Testis (tissue), 2 donors: ENCODE measurements at regions not wholly inside any gene's neighbourhood (a gene's known extent, or its start where the extent isn't known, plus 50 kb on each side); places are given as distances from the start of the nearest gene placed in this dataset.

Source experiments
- DNase-seq: peaks from one replicate; pipeline ENCODE4 v3.0.0-alpha.2; 2019
- H3K27ac ChIP-seq, 2 donors: fragments of 200-600 bp; sonication (generic); one replicate each; pipeline ENCODE4 v1.5.1; 2019
- H3K27me3 ChIP-seq: fragments of 200-600 bp; sonication (generic); one replicate; pipeline ENCODE4 v1.5.1; 2019
- H3K36me3 ChIP-seq: fragments of 200-600 bp; sonication (generic); one replicate; pipeline ENCODE4 v1.5.1; 2017; ENCODE audit warnings: low read depth; ENCODE audit errors: missing control alignments
- H3K4me1 ChIP-seq: fragments of 200-600 bp; sonication (generic); one replicate; pipeline ENCODE4 v1.5.1; 2019
- H3K4me3 ChIP-seq, 2 donors: fragments of 200-600 bp; sonication (generic); one replicate each; pipeline ENCODE4 v1.5.1; 2017 to 2019
- H3K9me3 ChIP-seq: fragments of 200-600 bp; sonication (generic); one replicate; pipeline ENCODE4 v1.5.1; 2017
- CTCF ChIP-seq, 3 experiments: fragments of 450-650 bp in 2 of 3; fragments of 200-600 bp in 1 of 3; sonication (generic) in 1 of 3; IDR thresholded peaks; one replicate each; pipeline ENCODE4 v1.5.1; 2016 to 2019; ENCODE audit warnings: antibody characterized with exemption in 3 of 3, mild to moderate bottlenecking in 2 of 3, moderate library complexity in 1 of 3
- POLR2A ChIP-seq: fragments of 450-650 bp; IDR thresholded peaks from one replicate; pipeline ENCODE4 v1.6.1; 2017; ENCODE audit warnings: antibody characterized with exemption, mild to moderate bottlenecking, moderate library complexity
- WGBS, 2 donors: methylation state at CpG; one replicate each; pipeline ENCODE4 v1.1.5; 2018; 5-methylcytosine and 5-hydroxymethylcytosine counted together
- intact Hi-C: fragments of 100-400 bp; cut with DNase I; formaldehyde crosslinking; loops from one replicate; pipeline ENCODE4 v1.15.1; 2023; ENCODE audit warnings: low total_unique reads

- H3K4me1 ChIP-seq = no peaks in the 10 kb centered on the region
- WGBS, 2 donors = 78 to 87% methylated on average over 2 of the region's 2 CpGs
Measured at GRCh38 chr2:166560022-166560421, 66.0 kb upstream of the SCN7A start.

GRCh38 chr2:166550923-166551322 is 56.9 kb upstream of the SCN7A start:
- Histone ChIP-seq H3K4me3 (no peak overlapping the region), H3K27me3 (no peaks in the 10 kb centered on the region), H3K4me1 (no peaks in the 10 kb centered on the region), H3K27ac (no peak overlapping the region), H3K9me3 (no peaks in the 10 kb centered on the region), H3K36me3 (no peaks in the 10 kb centered on the region)
- no peak for DNase-seq
- intact Hi-C loops = no loop called here
- TF ChIP-seq CTCF (IDR thresholded peaks at IDR 0.05) (no peak), POLR2A (no peak)

More at GRCh38 chr2:166560022-166560421, 66.0 kb upstream of the SCN7A start:
- Histone ChIP-seq H3K9me3 (no peaks in the 10 kb centered on the region), H3K36me3 (no peaks in the 10 kb centered on the region), H3K27ac (no peak overlapping the region), H3K27me3 (no peaks in the 10 kb centered on the region), H3K4me3 (no peak overlapping the region)
- no peak for DNase-seq
- TF ChIP-seq CTCF (IDR thresholded peaks at IDR 0.05) (no peak), POLR2A (no peak)
- intact Hi-C loops = no loop called here

GRCh38 chr2:166545473-166545872 is 51.4 kb upstream of the SCN7A start:
- no peak for TF ChIP-seq CTCF (IDR thresholded peaks at IDR 0.05)
- TF ChIP-seq POLR2A = no peak
- Histone ChIP-seq H3K27me3 (no peaks in the 10 kb centered on the region), H3K27ac (no peak overlapping the region), H3K4me1 (no peaks in the 10 kb centered on the region), H3K9me3 (no peaks in the 10 kb centered on the region), H3K4me3 (no peak overlapping the region), H3K36me3 (no peaks in the 10 kb centered on the region)
- no peak for DNase-seq
- intact Hi-C loops = no loop called here
